ENCODE measurements at regions not wholly inside any gene's neighbourhood (a gene's known extent, or its start where the extent isn't known, plus 50 kb on each side); places are given as distances from the start of the nearest gene placed in this dataset.
A peak's percentile ranks its signal among the peaks of the same experiment; 100 is the strongest.

GRCh38 chrX:115939636-115940160 is 230.8 kb upstream of the AGTR2 start:
- DNase-seq = no peak
- Histone ChIP-seq H3K4me1 (peaks cover 0 to 8% of the 10 kb centered on the region in 2 donors), H3K27me3 (no peaks in the 10 kb centered on the region), H3K36me3 (no peaks in the 10 kb centered on the region), H3K27ac (no peak overlapping the region), H3K9me3 (no peaks in the 10 kb centered on the region), H3K4me3 (replicated peaks in 1 of 3) (no peak overlapping the region)
- WGBS, 2 donors = 58 to 63% methylated on average over 2 of the region's 2 CpGs
- intact Hi-C loops (cut with DNase I) = no loop called here
- TF ChIP-seq CTCF (IDR thresholded peaks at IDR 0.05) = no peak
- TF ChIP-seq POLR2A (IDR thresholded peaks at IDR 0.05) = no peak

DNA sequence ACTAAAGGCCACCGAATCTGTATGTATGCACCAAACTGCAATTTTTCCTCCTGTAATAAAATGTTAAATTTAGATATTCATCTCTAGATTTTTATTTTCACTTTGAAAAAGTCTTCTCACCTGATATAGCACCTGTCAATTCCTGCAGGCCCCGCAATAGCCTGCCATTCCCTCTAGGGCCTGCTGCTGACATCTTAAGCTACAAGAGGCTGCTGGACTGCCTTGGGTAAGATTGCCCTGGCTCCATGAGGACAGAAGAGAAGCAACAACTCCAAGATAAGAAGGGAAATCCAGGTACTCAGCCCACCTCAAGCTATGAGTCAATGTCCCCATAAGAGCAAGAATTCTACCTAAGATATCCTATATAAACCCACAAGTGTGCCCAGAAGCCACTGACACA is 230.2 kb upstream of the AGTR2 start:
- peak overlapping the region in 1 of 3 donors; percentile 18 for H3K27ac ChIP-seq
- intact Hi-C loops (cut with DNase I) = no loop called here
- no peak for TF ChIP-seq POLR2A (IDR thresholded peaks at IDR 0.05)
- TF ChIP-seq CTCF (IDR thresholded peaks at IDR 0.05) = no peak
- H3K27me3 ChIP-seq = no peaks in the 10 kb centered on the region
- no peak for DNase-seq
- WGBS, 2 donors = 70 to 84% methylated on average over 2 of the region's 2 CpGs
- no peaks in the 10 kb centered on the region for H3K9me3 ChIP-seq
- H3K36me3 ChIP-seq = no peaks in the 10 kb centered on the region
- H3K4me1 ChIP-seq = peaks cover 0 to 8% of the 10 kb centered on the region in 2 donors
- no peak overlapping the region for H3K4me3 ChIP-seq (replicated peaks in 1 of 3)

DNA sequence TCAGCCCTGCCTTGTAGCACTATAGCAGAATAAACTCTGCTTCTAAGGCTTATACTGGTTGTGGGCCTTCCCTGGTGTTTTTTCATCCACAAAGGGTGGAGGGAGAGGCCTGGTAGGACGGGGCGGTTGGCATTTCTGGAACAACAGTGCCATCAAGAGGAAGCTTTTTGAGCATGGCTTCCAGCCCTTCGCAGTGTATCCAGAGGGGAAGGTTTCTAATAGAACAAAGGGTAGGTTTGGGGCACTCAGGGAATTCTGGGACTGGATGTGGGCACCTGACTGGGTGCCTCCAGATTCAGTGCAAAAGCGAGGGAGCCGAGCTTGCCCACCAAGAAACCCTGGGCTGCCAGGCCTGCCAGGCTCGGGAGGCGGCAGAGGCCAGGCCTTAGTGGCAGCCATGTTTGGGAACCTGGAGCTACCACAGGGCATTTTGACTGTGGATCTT is 229.6 kb upstream of the AGTR2 start:
- H3K9me3 ChIP-seq = no peaks in the 10 kb centered on the region
- WGBS, 2 donors = 67 to 69% methylated on average over 4 to 7 of the region's 7 CpGs
- peaks cover 0 to 8% of the 10 kb centered on the region in 2 donors for H3K4me1 ChIP-seq
- DNase-seq = peak in 1 of 2 donors; percentile 75
- no peak overlapping the region for H3K27ac ChIP-seq
- H3K4me3 ChIP-seq (replicated peaks in 1 of 3) = no peak overlapping the region
- no peaks in the 10 kb centered on the region for H3K36me3 ChIP-seq
- intact Hi-C loops (cut with DNase I) = no loop called here
- no peaks in the 10 kb centered on the region for H3K27me3 ChIP-seq
- TF ChIP-seq CTCF (IDR thresholded peaks at IDR 0.05) (peak in 4 of 6 experiments; percentile 45 to 80 (median 68)), POLR2A (IDR thresholded peaks at IDR 0.05) (no peak)

- H3K36me3 ChIP-seq = no peaks in the 10 kb centered on the region
- no peak overlapping the region for H3K27ac ChIP-seq
- no peak for DNase-seq
- intact Hi-C loops (cut with DNase I) = no loop called here
- H3K4me1 ChIP-seq = peaks cover 0 to 8% of the 10 kb centered on the region in 2 donors
- TF ChIP-seq POLR2A (IDR thresholded peaks at IDR 0.05) = no peak
- no peak for TF ChIP-seq CTCF (IDR thresholded peaks at IDR 0.05)
- WGBS, 2 donors = 74 to 89% methylated on average over 3 of the region's 3 CpGs
- H3K4me3 ChIP-seq (replicated peaks in 1 of 3) = no peak overlapping the region
- H3K9me3 ChIP-seq = no peaks in the 10 kb centered on the region
- no peaks in the 10 kb centered on the region for H3K27me3 ChIP-seq
These were observed 229.2 kb upstream of the AGTR2 start for GRCh38 chrX:115941388-115941787.

GRCh38 chrX:115946059-115946458 is 224.5 kb upstream of the AGTR2 start:
- no peaks in the 10 kb centered on the region for H3K27me3 ChIP-seq
- H3K4me3 ChIP-seq (replicated peaks in 1 of 3) = no peak overlapping the region
- TF ChIP-seq POLR2A (IDR thresholded peaks at IDR 0.05) (no peak), CTCF (IDR thresholded peaks at IDR 0.05) (no peak)
- DNase-seq = no peak
- intact Hi-C loops (cut with DNase I) = no loop called here
- no peak overlapping the region for H3K27ac ChIP-seq
- H3K4me1 ChIP-seq = peaks cover 0 to 4% of the 10 kb centered on the region in 2 donors
- no peaks in the 10 kb centered on the region for H3K9me3 ChIP-seq
- 88 to 95% methylated on average over 16 of the region's 16 CpGs for WGBS, 2 donors
- no peaks in the 10 kb centered on the region for H3K36me3 ChIP-seq
